HCT116 (cell line): ENCODE measurements at regions not wholly inside any gene's neighbourhood (a gene's known extent, or its start where the extent isn't known, plus 50 kb on each side); places are given as distances from the start of the nearest gene placed in this dataset.
A peak's percentile ranks its signal among the peaks of the same experiment; 100 is the strongest.

ENCODE experiments used
- ATAC-seq: fragments of 200-7000 bp; cut with Tn5 transposase; 2 replicates; pipeline ENCODE4 v1.9.1; 2020; ENCODE audit warnings: mild to moderate bottlenecking, moderate library complexity
- BruUV-seq: library from RNA; stranded (reverse); fragments of 400-500 nt; replicated peaks from 2 replicates; lab custom pipeline; 2021; lab: Mats Ljungman, UMichigan
- CTCF ChIA-PET: fragments of 300-600 bp; sonication (Branson Sonifier 250); formaldehyde crosslinking; loops from one replicate; lab custom pipeline; 2021; ENCODE audit warnings: antibody characterized with exemption; lab: Charles Lee
- POLR2A ChIA-PET: fragments of 300-600, 350-600 bp; sonication (Branson Sonifier 250); formaldehyde crosslinking; loops from one replicate; lab custom pipeline; 2021; ENCODE audit warnings: antibody characterized with exemption; lab: Charles Lee
- RAD21 ChIA-PET, 2 experiments: fragments of 300-600 bp; sonication (Branson Sonifier 250); formaldehyde crosslinking; loops; one replicate each; lab custom pipeline; 2023; ENCODE audit warnings: low total read pairs in 2 of 2; ENCODE audit not compliant: uncharacterized antibody in 2 of 2, unreplicated experiment in 2 of 2, low non-redundant PET in 1 of 2; lab: Charles Lee
- DNase-seq: peaks from one replicate; pipeline ENCODE4 v3.0.0-alpha.2; 2010; ENCODE audit warnings: low read depth, low spot score
- H2AFZ ChIP-seq: fragments of 200-600 bp; shearing (Covaris generic), sonication (generic); 2 replicates; pipeline ENCODE4 v1.6.1; 2017; ENCODE audit warnings: low read depth, mixed run types, mixed read lengths, antibody characterized with exemption, low read length; ENCODE audit not compliant: poor library complexity, severe bottlenecking
- H3K27ac ChIP-seq: 2 replicates; pipeline ENCODE4 v1.5.1; 2012; ENCODE audit warnings: low read depth, low read length
- H3K27me3 ChIP-seq: fragments of 200-600 bp; sonication (generic); 2 replicates; pipeline ENCODE4 v1.6.1; 2016; ENCODE audit warnings: mixed run types, low read length, mixed read lengths; ENCODE audit not compliant: insufficient read depth
- H3K36me3 ChIP-seq, 2 experiments: fragments of 200-500 bp in 1 of 2; fragments of 200-600 bp in 1 of 2; sonication (Bioruptor generic) in 1 of 2; sonication (generic) in 1 of 2; 2 replicates each; pipeline versions ENCODE4 v1.5.1 to v1.6.1; 2014 to 2016; ENCODE audit warnings: low read length in 2 of 2, inconsistent platforms in 1 of 2, mixed read lengths in 1 of 2, mixed run types in 1 of 2; ENCODE audit not compliant: insufficient read depth in 2 of 2, control insufficient read depth in 1 of 2
- H3K4me1 ChIP-seq, 2 experiments: fragments of 200-600 bp in 1 of 2; sonication (generic) in 1 of 2; 2 replicates each; pipeline versions ENCODE4 v1.5.1 to v1.6.1; 2012 to 2017; ENCODE audit warnings: low read length in 2 of 2, inconsistent platforms in 1 of 2, mild to moderate bottlenecking in 1 of 2, mixed read lengths in 1 of 2, mixed run types in 1 of 2, moderate library complexity in 1 of 2; ENCODE audit not compliant: insufficient read depth in 2 of 2, control insufficient read depth in 1 of 2
- H3K4me2 ChIP-seq: fragments of 200-600 bp; sonication (generic); 2 replicates; pipeline ENCODE4 v1.6.1; 2017; ENCODE audit warnings: mixed run types, low read length, mixed read lengths
- H3K4me3 ChIP-seq, 2 experiments: fragments of 200-600 bp in 1 of 2; sonication (generic) in 1 of 2; replicated peaks in 1 of 2; 2 replicates each; pipeline ENCODE4 v1.5.1; 2011 to 2016; ENCODE audit warnings: low read length in 2 of 2, control low read depth in 1 of 2, low read depth in 1 of 2, mild to moderate bottlenecking in 1 of 2, mixed read lengths in 1 of 2, mixed run types in 1 of 2
- H3K79me2 ChIP-seq: fragments of 200-600 bp; sonication (generic); 2 replicates; pipeline ENCODE4 v1.6.1; 2017; ENCODE audit warnings: mild to moderate bottlenecking, mixed run types, low read length, moderate library complexity, mixed read lengths; ENCODE audit not compliant: insufficient read depth
- H3K9ac ChIP-seq: fragments of 200-600 bp; sonication (generic); 2 replicates; pipeline ENCODE4 v1.6.1; 2016; ENCODE audit warnings: low read length, mixed read lengths
- H3K9me2 ChIP-seq: fragments of 200-600 bp; sonication (generic), shearing (Covaris generic); 2 replicates; pipeline ENCODE4 v1.6.1; 2017; ENCODE audit warnings: mixed run types, mild to moderate bottlenecking, moderate library complexity; ENCODE audit not compliant: insufficient read depth
- H3K9me3 ChIP-seq, 2 experiments: fragments of 200-500 bp in 1 of 2; fragments of 200-600 bp in 1 of 2; sonication (Bioruptor generic) in 1 of 2; sonication (generic) in 1 of 2; 2 replicates each; pipeline ENCODE4 v1.6.1; 2014 to 2017; ENCODE audit warnings: low read length in 2 of 2, mixed read lengths in 2 of 2, inconsistent platforms in 1 of 2, low read depth in 1 of 2, mild to moderate bottlenecking in 1 of 2, mixed run types in 1 of 2, moderate library complexity in 1 of 2; ENCODE audit not compliant: control insufficient read depth in 1 of 2, insufficient read depth in 1 of 2
- H4K20me1 ChIP-seq: fragments of 200-600 bp; sonication (generic), shearing (Covaris generic); 2 replicates; pipeline ENCODE4 v1.6.1; 2017; ENCODE audit warnings: mixed run types, mild to moderate bottlenecking, moderate library complexity; ENCODE audit not compliant: insufficient read depth
- CEBPB ChIP-seq: IDR thresholded peaks from 2 replicates; pipeline ENCODE4 v1.6.1; 2012; ENCODE audit warnings: low read depth
- ELF1 ChIP-seq: IDR thresholded peaks from 2 replicates; pipeline ENCODE4 v1.6.1; 2012; ENCODE audit warnings: low read depth, borderline replicate concordance
- POLR2A ChIP-seq: IDR thresholded peaks from 2 replicates; pipeline ENCODE4 v1.7.0; 2011; ENCODE audit warnings: borderline replicate concordance; ENCODE audit not compliant: insufficient read depth, insufficient read length; ENCODE audit errors: extremely low read depth
- RAD21 ChIP-seq: IDR thresholded peaks from 2 replicates; pipeline ENCODE4 v1.6.1; 2012; ENCODE audit warnings: low read depth, mild to moderate bottlenecking
- REST ChIP-seq: IDR thresholded peaks from 2 replicates; pipeline ENCODE4 v1.6.1; 2012; ENCODE audit warnings: low read depth
- SIN3A ChIP-seq: IDR thresholded peaks from 2 replicates; pipeline ENCODE4 v1.6.1; 2012; ENCODE audit warnings: low read depth
- SP1 ChIP-seq: IDR thresholded peaks from 2 replicates; pipeline ENCODE4 v1.6.1; 2012; ENCODE audit warnings: low read depth
- SRF ChIP-seq: IDR thresholded peaks from 2 replicates; pipeline ENCODE4 v1.6.1; 2012; ENCODE audit warnings: low read depth
- ZBTB33 ChIP-seq: IDR thresholded peaks from 2 replicates; pipeline ENCODE4 v1.6.1; 2011; ENCODE audit warnings: mild to moderate bottlenecking, low read length, moderate library complexity; ENCODE audit not compliant: insufficient replicate concordance; ENCODE audit errors: extremely low read depth
- intact Hi-C: fragments of 100-400 bp; cut with micrococcal nuclease; formaldehyde crosslinking; loops from 2 replicates; pipeline ENCODE4 v1.10.0; 2022

- peak overlapping the region; percentile 71 for H3K4me2 ChIP-seq
- no peaks in the 10 kb centered on the region for H3K36me3 ChIP-seq
- H4K20me1 ChIP-seq, result no peaks in the 10 kb centered on the region
- intact Hi-C loops, result no loop called here
- BruUV-seq, result no TSS peak
- peaks cover 9 to 20% of the 10 kb centered on the region in 2 experiments; a peak in 3 of 4 replicates for H3K4me1 ChIP-seq
- H2AFZ ChIP-seq, result peak overlapping the region; percentile 91
- 0 out of 2 replicates have a peak, but pooled peaks have one; percentile 7 for TF ChIP-seq SIN3A
- TF ChIP-seq CEBPB, result no peak
- no peak for TF ChIP-seq REST
- no peak for TF ChIP-seq SRF
- TF ChIP-seq SP1, result no peak
- TF ChIP-seq RAD21, result no peak
- no peak for TF ChIP-seq POLR2A
- no peak for TF ChIP-seq ELF1
- TF ChIP-seq ZBTB33, result no peak
- RAD21 ChIA-PET, result no interaction called here
- H3K9ac ChIP-seq, result peak overlapping the region; percentile 47
- H3K27me3 ChIP-seq, result no peaks in the 10 kb centered on the region
- CTCF ChIA-PET, result no interaction called here
- no peak for DNase-seq
- H3K9me2 ChIP-seq, result no peaks in the 10 kb centered on the region
- H3K27ac ChIP-seq, result peak overlapping the region; percentile 62; the same call in 1 of the 2 replicates
- H3K79me2 ChIP-seq, result no peaks in the 10 kb centered on the region
- H3K9me3 ChIP-seq, result no peaks in the 10 kb centered on the region
- ATAC-seq, result no peak
- H3K4me3 ChIP-seq, result peak overlapping the region; percentile 0 to 46; a peak in 3 of 4 replicates
- POLR2A ChIA-PET, result no interaction called here
These were observed 88.6 kb upstream of the CDYL start for GRCh38 chr6:4687656-4687988.
